ENCODE measurements at regions not wholly inside any gene's neighbourhood (a gene's known extent, or its start where the extent isn't known, plus 50 kb on each side); places are given as distances from the start of the nearest gene placed in this dataset.

GRCh38 chr1:232521660-232522059, 108.3 kb downstream of the SIPA1L2 start (continued):
- no peak for TF ChIP-seq JUN (IDR thresholded peaks at IDR 0.05; ENCODE audit: low read depth, low read length)
- TF ChIP-seq PHF8 (conservative IDR thresholded peaks at IDR 0.05; ENCODE audit: low read depth, low read length) = no peak
- TF ChIP-seq SRF (IDR thresholded peaks at IDR 0.05; ENCODE audit: low read depth, low read length) = no peak

All from H1 (cell line).